ENCODE measurements at regions not wholly inside any gene's neighbourhood (a gene's known extent, or its start where the extent isn't known, plus 50 kb on each side); places are given as distances from the start of the nearest gene placed in this dataset.
"Not testable (repeated sequence)": the region's sequence is repeated elsewhere in the genome, so short reads cannot be mapped to it uniquely, and the experiment has no call there.

DNA sequence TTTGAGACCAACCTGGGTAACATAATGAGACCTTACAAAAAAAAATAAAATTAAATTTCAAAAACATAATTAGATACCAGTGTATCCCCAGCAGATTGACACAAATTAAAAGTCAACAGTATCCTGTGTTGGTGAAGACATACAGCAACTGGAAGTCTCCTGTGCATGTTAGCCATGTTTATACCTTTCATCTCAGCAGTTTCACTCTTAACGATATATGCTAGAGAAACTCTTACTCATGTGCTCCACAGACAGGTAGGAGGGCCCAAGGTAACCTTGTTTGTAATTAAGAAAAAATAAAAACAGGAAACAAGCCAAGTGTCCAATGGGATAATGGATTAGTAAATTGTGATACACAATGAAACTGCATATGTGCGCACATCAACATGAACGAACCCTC is 50.1 kb upstream of the N4BP3 start:
- H3K27ac Mint-ChIP-seq: no peak overlapping the region
- DNase-seq: no peak
- peaks cover 5 to 6% of the 10 kb centered on the region in 2 donors for H3K27me3 Mint-ChIP-seq
- Histone ChIP-seq H3K4me1 (ENCODE audit: insufficient read depth, low read length) (no peaks in the 10 kb centered on the region), H3K9me3 (ENCODE audit: control insufficient read depth in 1 of 2, low read length in 2 of 2) (no peaks in the 10 kb centered on the region), H3K4me3 (ENCODE audit: low read length in 2 of 2) (no peak overlapping the region), H3K36me3 (ENCODE audit: insufficient read depth, low read length) (no peaks in the 10 kb centered on the region), H3K27me3 (ENCODE audit: insufficient read depth, low read length) (no peaks in the 10 kb centered on the region), H3K27ac (ENCODE audit: low read depth, low read length) (no peak overlapping the region)
- H3K4me1 Mint-ChIP-seq: peaks cover 2 to 5% (median 3%) of the 10 kb centered on the region in 4 donors
- intact Hi-C loops (cut with micrococcal nuclease): no loop called here
- ChIA-PET POLR2A (ENCODE audit: partially characterized antibody) (no interaction called here), CTCF (ENCODE audit: partially characterized antibody) (interaction anchor here (2.8 kb wide), 1 partner anchor 456 kb away, joined by 18 read pairs; no protein-coding TSS in a partner anchor)
- H3K9me3 Mint-ChIP-seq: peaks cover 0 to 2% (median 0%) of the 10 kb centered on the region in 8 donors
- H3K36me3 Mint-ChIP-seq: no peaks in the 10 kb centered on the region
- H3K4me3 Mint-ChIP-seq: no peak overlapping the region

DNA sequence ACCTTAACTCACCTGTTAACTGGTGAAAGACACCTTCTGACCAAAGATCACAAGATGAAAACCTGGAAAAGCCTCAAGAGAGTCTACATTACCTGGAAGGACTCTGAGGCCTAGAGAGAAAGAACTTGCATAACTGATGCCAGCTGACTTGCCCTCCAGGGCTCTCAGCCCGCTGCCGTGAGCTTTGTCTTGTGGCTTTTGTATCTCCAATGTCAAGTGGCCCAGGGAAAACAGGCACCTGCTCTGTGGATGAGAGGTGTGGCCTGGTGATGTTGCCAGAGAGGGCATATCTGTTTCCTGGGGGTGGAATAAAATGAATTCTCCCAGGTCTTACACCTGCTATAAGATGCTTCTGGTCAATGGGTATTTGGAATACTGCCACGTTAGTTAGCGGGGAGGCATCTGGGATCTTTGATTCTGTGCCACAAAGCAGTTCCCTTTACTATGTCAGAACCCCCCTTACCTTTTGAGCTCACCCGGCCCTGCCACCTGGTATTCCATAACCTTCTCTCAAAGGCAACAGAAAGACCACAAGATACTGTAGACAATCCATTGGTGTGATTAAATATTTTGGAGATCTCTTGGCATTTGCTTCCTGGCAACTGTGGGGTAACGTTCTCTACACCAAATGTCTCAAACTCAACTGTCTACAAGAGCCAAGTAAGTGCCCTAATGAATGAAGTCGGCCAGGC is 54.9 kb upstream of the N4BP3 start:
- ChIA-PET POLR2A (ENCODE audit: partially characterized antibody) (no interaction called here), CTCF (ENCODE audit: partially characterized antibody) (no interaction called here)
- Histone ChIP-seq H3K4me3 (ENCODE audit: low read length in 2 of 2) (no peak overlapping the region), H3K36me3 (ENCODE audit: insufficient read depth, low read length) (no peaks in the 10 kb centered on the region), H3K27me3 (ENCODE audit: insufficient read depth, low read length) (no peaks in the 10 kb centered on the region), H3K9me3 (ENCODE audit: control insufficient read depth in 1 of 2, low read length in 2 of 2) (no peaks in the 10 kb centered on the region), H3K27ac (ENCODE audit: low read depth, low read length) (no peak overlapping the region), H3K4me1 (ENCODE audit: insufficient read depth, low read length) (no peaks in the 10 kb centered on the region)
- Mint-ChIP-seq H3K4me1 (peaks cover 2 to 5% (median 3%) of the 10 kb centered on the region in 4 donors), H3K27ac (no peak overlapping the region), H3K27me3 (peaks cover 3 to 4% of the 10 kb centered on the region in 2 donors), H3K36me3 (no peaks in the 10 kb centered on the region), H3K9me3 (peaks cover 0 to 2% (median 0%) of the 10 kb centered on the region in 8 donors), H3K4me3 (no peak overlapping the region)
- intact Hi-C loops (cut with micrococcal nuclease): no loop called here
- no peak for DNase-seq

DNA sequence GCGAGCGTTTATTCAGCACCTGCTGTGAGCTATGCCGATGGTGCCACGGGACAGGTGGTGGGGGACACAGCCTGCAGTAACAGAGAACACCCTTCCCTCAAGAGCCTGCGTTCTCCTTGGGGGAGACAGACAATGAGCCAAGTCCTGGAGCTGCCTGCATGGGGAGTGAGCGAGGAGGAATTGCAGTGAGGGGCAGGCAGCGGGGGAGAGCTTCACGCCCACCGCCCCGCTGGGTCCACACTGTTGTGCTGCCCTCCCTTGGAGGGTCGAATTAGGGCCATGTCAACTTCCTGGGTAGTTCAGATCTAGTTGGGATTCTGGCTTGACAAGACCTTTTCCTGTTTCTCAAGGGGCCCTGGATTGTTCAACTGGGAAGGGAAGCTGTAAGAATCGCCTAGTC is 55.5 kb upstream of the N4BP3 start:
- POLR2A ChIA-PET (ENCODE audit: partially characterized antibody): no interaction called here
- Histone ChIP-seq H3K4me1 (ENCODE audit: insufficient read depth, low read length) (no peaks in the 10 kb centered on the region), H3K36me3 (ENCODE audit: insufficient read depth, low read length) (no peaks in the 10 kb centered on the region), H3K4me3 (ENCODE audit: low read length in 2 of 2) (no peak overlapping the region), H3K27ac (ENCODE audit: low read depth, low read length) (no peak overlapping the region), H3K27me3 (ENCODE audit: insufficient read depth, low read length) (no peaks in the 10 kb centered on the region), H3K9me3 (ENCODE audit: control insufficient read depth in 1 of 2, low read length in 2 of 2) (no peaks in the 10 kb centered on the region)
- DNase-seq: no peak
- Mint-ChIP-seq H3K4me1 (peaks cover 2 to 5% (median 3%) of the 10 kb centered on the region in 4 donors), H3K36me3 (no peaks in the 10 kb centered on the region), H3K27ac (no peak overlapping the region), H3K4me3 (no peak overlapping the region), H3K27me3 (peaks cover 3 to 4% of the 10 kb centered on the region in 2 donors), H3K9me3 (peaks cover 0 to 2% (median 0%) of the 10 kb centered on the region in 8 donors)
- intact Hi-C loops (cut with micrococcal nuclease): no loop called here
- CTCF ChIA-PET (ENCODE audit: partially characterized antibody): no interaction called here

DNA sequence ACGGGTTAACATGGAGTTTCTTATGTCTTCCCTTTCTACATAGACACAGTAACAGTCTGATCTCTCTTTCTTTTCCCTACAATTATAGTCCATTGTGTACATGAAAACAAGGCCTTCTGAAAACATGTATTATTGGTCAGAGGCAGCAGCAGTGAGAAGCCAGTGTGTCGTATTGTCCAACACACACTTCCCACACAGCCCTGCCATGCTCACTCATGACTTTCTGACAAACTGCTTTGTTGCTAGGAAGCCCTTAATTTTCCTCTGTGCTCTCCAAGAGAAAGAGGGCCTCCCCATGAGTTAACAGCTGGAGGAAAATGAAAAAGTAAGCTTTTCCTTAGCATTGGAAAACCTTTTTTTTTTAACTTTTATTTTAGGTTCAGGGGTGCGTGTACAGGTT is 56.4 kb upstream of the N4BP3 start:
- H3K36me3 ChIP-seq (ENCODE audit: insufficient read depth, low read length): no peaks in the 10 kb centered on the region
- H3K4me1 ChIP-seq (ENCODE audit: insufficient read depth, low read length): no peaks in the 10 kb centered on the region
- DNase-seq: no peak
- ChIA-PET CTCF (ENCODE audit: partially characterized antibody) (no interaction called here), POLR2A (ENCODE audit: partially characterized antibody) (no interaction called here)
- no peak overlapping the region for H3K27ac ChIP-seq (ENCODE audit: low read depth, low read length)
- peaks cover 2 to 3% of the 10 kb centered on the region in 2 donors for H3K27me3 Mint-ChIP-seq
- H3K9me3 ChIP-seq (ENCODE audit: control insufficient read depth in 1 of 2, low read length in 2 of 2): no peaks in the 10 kb centered on the region
- H3K9me3 Mint-ChIP-seq: peaks cover 0 to 2% (median 0%) of the 10 kb centered on the region in 8 donors
- no peak overlapping the region for H3K27ac Mint-ChIP-seq
- H3K4me3 Mint-ChIP-seq: no peak overlapping the region
- peaks cover 0 to 1% (median under 1%) of the 10 kb centered on the region in 4 donors for H3K4me1 Mint-ChIP-seq
- intact Hi-C loops (cut with micrococcal nuclease): no loop called here
- no peak overlapping the region for H3K4me3 ChIP-seq (ENCODE audit: low read length in 2 of 2)
- H3K36me3 Mint-ChIP-seq: no peaks in the 10 kb centered on the region
- no peaks in the 10 kb centered on the region for H3K27me3 ChIP-seq (ENCODE audit: insufficient read depth, low read length)

GRCh38 chr5:178055536-178055935 is 57.8 kb upstream of the N4BP3 start:
- H3K27me3 ChIP-seq (ENCODE audit: insufficient read depth, low read length); H3K4me3 Mint-ChIP-seq; H3K36me3 ChIP-seq (ENCODE audit: insufficient read depth, low read length); DNase-seq; H3K4me1 ChIP-seq (ENCODE audit: insufficient read depth, low read length); H3K36me3 Mint-ChIP-seq; H3K9me3 ChIP-seq (ENCODE audit: control insufficient read depth in 1 of 2, low read length in 2 of 2); H3K27ac Mint-ChIP-seq; H3K9me3 Mint-ChIP-seq; H3K27ac ChIP-seq (ENCODE audit: low read depth, low read length); intact Hi-C loops (cut with micrococcal nuclease); CTCF ChIA-PET (ENCODE audit: partially characterized antibody); H3K4me3 ChIP-seq (ENCODE audit: low read length in 2 of 2); POLR2A ChIA-PET (ENCODE audit: partially characterized antibody); H3K4me1 Mint-ChIP-seq; H3K27me3 Mint-ChIP-seq: not testable (repeated sequence)

- CTCF ChIA-PET (ENCODE audit: partially characterized antibody); H3K4me1 Mint-ChIP-seq; POLR2A ChIA-PET (ENCODE audit: partially characterized antibody); H3K36me3 ChIP-seq (ENCODE audit: insufficient read depth, low read length); H3K36me3 Mint-ChIP-seq; H3K9me3 Mint-ChIP-seq; H3K27ac Mint-ChIP-seq; H3K4me3 ChIP-seq (ENCODE audit: low read length in 2 of 2); intact Hi-C loops (cut with micrococcal nuclease); H3K4me3 Mint-ChIP-seq; H3K4me1 ChIP-seq (ENCODE audit: insufficient read depth, low read length); DNase-seq; H3K9me3 ChIP-seq (ENCODE audit: control insufficient read depth in 1 of 2, low read length in 2 of 2); H3K27ac ChIP-seq (ENCODE audit: low read depth, low read length); H3K27me3 ChIP-seq (ENCODE audit: insufficient read depth, low read length); H3K27me3 Mint-ChIP-seq: not testable (repeated sequence)
Observed at GRCh38 chr5:178052062-178052461, 56.0 kb upstream of the PROP1 start.

- H3K4me1 ChIP-seq (ENCODE audit: insufficient read depth, low read length); intact Hi-C loops (cut with micrococcal nuclease); H3K27me3 ChIP-seq (ENCODE audit: insufficient read depth, low read length); DNase-seq; H3K27me3 Mint-ChIP-seq; H3K27ac ChIP-seq (ENCODE audit: low read depth, low read length); H3K36me3 Mint-ChIP-seq; CTCF ChIA-PET (ENCODE audit: partially characterized antibody); H3K4me3 ChIP-seq (ENCODE audit: low read length in 2 of 2); H3K36me3 ChIP-seq (ENCODE audit: insufficient read depth, low read length); H3K4me1 Mint-ChIP-seq; POLR2A ChIA-PET (ENCODE audit: partially characterized antibody); H3K27ac Mint-ChIP-seq; H3K4me3 Mint-ChIP-seq; H3K9me3 ChIP-seq (ENCODE audit: control insufficient read depth in 1 of 2, low read length in 2 of 2); H3K9me3 Mint-ChIP-seq: not testable (repeated sequence)
Observed at GRCh38 chr5:178050873-178051272, 54.8 kb upstream of the PROP1 start.

DNA sequence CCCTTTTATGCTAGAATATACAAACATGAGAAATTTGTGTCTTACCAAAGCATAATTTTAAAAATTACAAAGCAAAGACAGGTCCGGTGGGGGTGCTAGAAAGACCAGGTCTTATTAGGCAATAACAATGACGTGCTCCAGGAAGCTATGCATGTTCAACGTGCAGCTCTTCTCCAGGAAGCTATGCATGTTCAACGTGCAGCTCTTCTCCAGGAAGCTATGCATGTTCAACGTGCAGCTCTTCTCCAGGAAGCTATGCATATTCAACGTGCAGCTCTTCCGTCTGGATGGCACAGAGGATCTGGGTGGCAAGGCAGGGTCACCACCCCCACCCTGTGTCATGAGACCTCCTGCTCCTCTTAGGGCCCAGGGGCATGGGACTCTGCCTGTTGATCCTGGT is 51.9 kb upstream of the PROP1 start:
- H3K4me1 ChIP-seq (ENCODE audit: insufficient read depth, low read length); H3K36me3 Mint-ChIP-seq; H3K4me1 Mint-ChIP-seq; H3K9me3 Mint-ChIP-seq; H3K4me3 ChIP-seq (ENCODE audit: low read length in 2 of 2); intact Hi-C loops (cut with micrococcal nuclease); H3K27me3 ChIP-seq (ENCODE audit: insufficient read depth, low read length); H3K9me3 ChIP-seq (ENCODE audit: control insufficient read depth in 1 of 2, low read length in 2 of 2); POLR2A ChIA-PET (ENCODE audit: partially characterized antibody); H3K36me3 ChIP-seq (ENCODE audit: insufficient read depth, low read length); H3K27ac ChIP-seq (ENCODE audit: low read depth, low read length); H3K4me3 Mint-ChIP-seq; H3K27me3 Mint-ChIP-seq; DNase-seq; H3K27ac Mint-ChIP-seq; CTCF ChIA-PET (ENCODE audit: partially characterized antibody): not testable (repeated sequence)
